Dendritic cell treated with granulocyte-macrophage colony-stimulating factor and Interleukin-4, amounts not matched to agents 40 ng/mL and 50 ng/mL, for 4 days (primary cell): ENCODE measurements at regions not wholly inside any gene's neighbourhood (a gene's known extent, or its start where the extent isn't known, plus 50 kb on each side); places are given as distances from the start of the nearest gene placed in this dataset.
"Not testable (repeated sequence)": the region's sequence is repeated elsewhere in the genome, so short reads cannot be mapped to it uniquely, and the experiment has no call there.

Experiments
- H3K27ac Mint-ChIP-seq: one replicate; pipeline ENCODE4 v1.8.0; 2022; ENCODE audit warnings: mild to moderate bottlenecking, mixed read lengths
- H3K27me3 Mint-ChIP-seq: one replicate; pipeline ENCODE4 v1.8.0; 2022; ENCODE audit warnings: mild to moderate bottlenecking, mixed read lengths
- H3K36me3 Mint-ChIP-seq: one replicate; pipeline ENCODE4 v1.8.0; 2022; ENCODE audit warnings: low read depth, mixed read lengths
- H3K4me1 Mint-ChIP-seq: one replicate; pipeline ENCODE4 v1.8.0; 2022; ENCODE audit warnings: low read depth, mixed read lengths
- H3K4me3 Mint-ChIP-seq: one replicate; pipeline ENCODE4 v1.8.0; 2022; ENCODE audit warnings: mild to moderate bottlenecking, moderate library complexity, mixed read lengths
- H3K9me3 Mint-ChIP-seq: one replicate; pipeline ENCODE4 v1.8.0; 2022; ENCODE audit warnings: mixed read lengths
- intact Hi-C: fragments of 100-400 bp; cut with micrococcal nuclease; formaldehyde crosslinking; loops from one replicate; pipeline ENCODE4 v1.15.0; 2022

DNA sequence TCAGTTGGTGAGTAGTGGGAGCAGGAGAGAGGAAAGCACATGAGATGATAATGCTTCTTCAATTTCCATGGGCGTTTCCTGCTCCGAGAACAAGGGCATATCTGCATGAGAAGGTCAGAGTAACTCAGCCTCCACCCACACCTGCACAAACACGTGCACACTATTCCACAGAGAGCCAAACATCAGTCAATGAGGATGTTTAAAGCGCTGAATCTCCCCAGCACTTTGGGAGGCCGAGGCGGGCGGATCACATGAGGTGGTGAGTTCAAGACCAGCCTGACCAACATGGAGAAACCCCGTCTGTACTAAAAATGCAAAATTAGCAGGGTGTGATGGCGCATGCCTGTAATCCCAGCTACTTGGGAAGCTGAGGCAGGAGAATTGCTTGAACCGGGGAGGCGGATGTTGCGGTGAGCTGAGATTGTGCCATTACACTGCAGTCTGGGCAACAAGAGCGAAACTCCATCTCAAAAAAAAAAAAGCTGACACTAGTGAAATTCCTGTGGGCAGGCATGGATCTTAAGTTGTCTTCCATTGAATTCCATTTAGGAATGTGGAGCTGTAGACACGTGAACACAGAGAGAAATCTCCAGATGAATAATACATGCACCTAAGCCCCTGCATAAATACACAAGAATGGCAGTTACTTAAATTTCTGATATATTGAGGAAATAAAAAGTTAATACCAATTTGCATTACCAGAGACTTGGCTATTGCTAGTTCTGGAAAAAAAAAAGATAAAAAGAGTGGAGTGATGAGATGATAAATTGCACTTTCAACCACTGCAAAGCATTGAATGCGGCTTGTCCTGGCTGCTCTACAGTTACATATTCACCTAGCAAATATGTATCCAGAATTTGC lies 1097.4 kb upstream of the TMEM132C start:
- Mint-ChIP-seq H3K9me3 (peaks cover 28% of the 10 kb centered on the region), H3K27ac (no peak overlapping the region), H3K27me3 (peaks cover 25% of the 10 kb centered on the region), H3K4me3 (no peak overlapping the region), H3K4me1 (peaks cover 5% of the 10 kb centered on the region), H3K36me3 (no peaks in the 10 kb centered on the region)
- intact Hi-C loops: loop anchor here (5.0 kb wide), 1 partner anchor 63 kb away; no protein-coding TSS in a partner anchor

DNA sequence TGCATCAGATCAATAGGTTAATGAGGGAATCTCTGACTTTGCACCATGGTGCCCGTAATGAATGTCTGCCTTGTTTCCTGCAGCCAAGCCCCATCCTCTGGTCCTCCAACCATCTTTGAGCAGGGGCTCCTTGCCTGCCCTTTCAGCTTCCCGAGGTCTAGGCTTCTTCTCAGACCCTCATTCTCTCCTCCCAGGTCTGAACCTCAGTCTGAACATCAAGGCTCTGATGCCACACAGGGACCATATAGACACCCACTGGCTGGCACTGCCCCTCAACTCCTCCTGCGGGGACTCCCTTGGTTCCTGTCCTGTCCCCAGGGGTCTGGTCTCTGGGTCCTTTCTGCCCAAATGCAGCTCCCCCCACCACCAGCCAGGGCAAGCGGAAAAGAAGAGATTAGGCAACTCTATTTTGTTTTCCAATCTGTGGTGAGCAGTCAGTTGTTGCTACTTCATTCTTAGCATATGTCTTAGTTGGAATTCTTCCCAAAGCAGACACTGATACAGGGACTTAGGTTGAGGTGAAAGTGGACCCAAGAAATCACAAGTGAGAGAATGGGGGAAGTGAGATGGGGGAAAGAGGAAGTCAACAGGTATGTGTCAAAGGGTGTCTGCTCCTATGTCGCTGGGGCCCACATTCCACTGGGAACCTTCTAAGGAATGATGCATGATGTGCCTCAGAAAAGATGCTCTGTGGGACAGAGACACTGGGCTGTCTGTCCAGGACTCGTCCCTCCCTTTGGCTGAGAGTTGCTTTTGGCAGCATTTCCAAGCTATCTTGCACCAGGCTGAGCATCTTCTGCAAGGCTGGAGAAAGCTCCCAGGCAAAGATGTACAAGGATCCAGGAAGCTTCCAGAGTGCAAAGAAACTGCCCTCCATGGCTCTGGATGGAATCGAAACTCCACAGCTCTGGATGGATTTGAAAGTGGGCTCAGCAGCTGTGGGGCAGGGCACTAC lies 1096.5 kb upstream of the TMEM132C start:
- no peak overlapping the region for H3K27ac Mint-ChIP-seq
- H3K9me3 Mint-ChIP-seq: peaks cover 33% of the 10 kb centered on the region
- H3K4me1 Mint-ChIP-seq: peaks cover 3% of the 10 kb centered on the region
- no peaks in the 10 kb centered on the region for H3K36me3 Mint-ChIP-seq
- H3K4me3 Mint-ChIP-seq: no peak overlapping the region
- H3K27me3 Mint-ChIP-seq: peaks cover 22% of the 10 kb centered on the region
- intact Hi-C loops: no loop called here

DNA sequence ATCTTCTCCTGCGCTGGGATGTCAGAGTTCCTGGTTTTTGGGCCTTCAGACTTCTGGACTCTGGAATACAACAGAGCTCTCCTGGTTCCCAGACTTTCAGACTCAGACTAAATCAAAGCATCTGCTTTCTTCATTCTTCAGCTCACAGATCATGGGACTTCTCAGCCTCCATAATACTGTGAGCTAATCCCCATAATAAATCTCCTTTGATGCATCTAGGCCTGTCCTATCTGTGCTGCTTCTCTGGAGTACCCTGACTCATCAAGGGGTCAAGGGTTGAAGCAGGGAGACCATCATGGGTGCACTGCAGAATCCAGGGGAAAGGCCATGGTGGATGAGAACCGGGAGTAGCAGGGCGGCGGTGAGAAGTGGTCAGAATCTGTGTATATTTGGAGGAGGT lies 1094.1 kb upstream of the TMEM132C start:
- Mint-ChIP-seq H3K4me1 (no peaks in the 10 kb centered on the region), H3K36me3 (no peaks in the 10 kb centered on the region), H3K27me3 (peaks cover 11% of the 10 kb centered on the region), H3K4me3 (no peak overlapping the region), H3K9me3 (peaks cover 47% of the 10 kb centered on the region), H3K27ac (no peak overlapping the region)
- intact Hi-C loops: no loop called here

DNA sequence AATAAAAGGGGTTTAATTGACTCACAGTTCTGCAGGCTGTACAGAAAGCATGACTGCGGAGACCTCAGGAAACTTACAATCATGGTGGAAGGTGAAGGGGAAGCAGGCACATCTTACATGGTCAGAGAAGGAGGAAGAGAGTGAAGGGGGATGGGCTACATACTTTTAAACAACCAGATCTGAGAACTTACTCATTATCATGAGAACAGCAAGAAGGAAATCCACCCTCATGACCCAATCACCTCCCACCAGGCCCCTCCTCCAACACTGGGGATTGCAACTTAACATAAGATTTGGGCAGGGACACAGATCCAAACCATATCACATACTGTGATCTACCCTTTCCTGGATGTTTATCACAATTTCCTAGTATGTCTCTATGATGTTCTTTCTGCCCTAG lies 1093.0 kb upstream of the TMEM132C start:
- H3K9me3 Mint-ChIP-seq: peaks cover 52% of the 10 kb centered on the region
- intact Hi-C loops, H3K36me3 Mint-ChIP-seq, H3K27me3 Mint-ChIP-seq, H3K27ac Mint-ChIP-seq, H3K4me1 Mint-ChIP-seq, H3K4me3 Mint-ChIP-seq: not testable (repeated sequence)

DNA sequence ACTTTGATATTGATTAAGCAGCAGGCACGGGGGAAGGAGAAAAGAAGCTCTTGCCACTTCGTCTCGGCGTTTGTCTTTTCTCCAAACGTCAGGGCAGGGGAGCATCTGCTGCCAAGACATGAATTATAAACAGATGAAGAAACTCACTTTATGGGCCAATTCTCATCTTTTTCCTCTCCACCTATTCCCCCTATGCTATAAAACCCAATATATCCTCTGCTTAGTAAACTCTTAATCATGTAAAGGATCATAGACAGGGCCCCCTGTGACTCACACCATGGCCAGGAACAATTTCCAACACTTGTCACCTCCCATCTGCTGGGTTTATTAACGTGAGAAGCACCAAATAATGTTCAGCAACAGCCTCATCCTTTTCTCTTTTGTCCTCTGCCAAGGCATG lies 1092.1 kb upstream of the TMEM132C start:
- no peak overlapping the region for H3K4me3 Mint-ChIP-seq
- H3K4me1 Mint-ChIP-seq: no peaks in the 10 kb centered on the region
- H3K27me3 Mint-ChIP-seq: peaks cover 5% of the 10 kb centered on the region

DNA sequence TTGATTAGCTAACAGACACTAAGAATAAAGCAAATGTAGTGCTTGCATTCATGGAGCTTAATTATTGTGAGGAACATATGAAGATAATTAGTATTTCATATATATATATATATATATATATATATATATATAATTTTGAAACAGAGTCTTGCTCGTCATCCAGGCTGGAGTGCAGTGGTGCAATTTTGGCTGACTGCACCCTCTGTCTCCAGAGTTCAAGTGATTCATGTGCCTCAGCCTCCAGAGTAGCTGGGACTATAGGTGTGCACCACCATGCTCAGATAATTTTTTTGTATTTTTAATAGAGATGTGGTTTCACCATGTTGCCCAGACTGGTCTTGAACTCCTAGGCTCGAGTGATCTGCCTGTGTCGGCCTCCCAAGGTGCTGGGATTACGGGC lies 1091.6 kb upstream of the TMEM132C start:
- Mint-ChIP-seq H3K27ac (no peak overlapping the region), H3K27me3 (peaks cover 2% of the 10 kb centered on the region), H3K36me3 (no peaks in the 10 kb centered on the region), H3K4me1 (no peaks in the 10 kb centered on the region), H3K4me3 (no peak overlapping the region), H3K9me3 (peaks cover 52% of the 10 kb centered on the region)
- intact Hi-C loops: no loop called here

More for the DNA sequence above, 1092.1 kb upstream of the TMEM132C start:
- no peak overlapping the region for H3K27ac Mint-ChIP-seq
- H3K36me3 Mint-ChIP-seq: no peaks in the 10 kb centered on the region
- H3K9me3 Mint-ChIP-seq: peaks cover 52% of the 10 kb centered on the region
- intact Hi-C loops: no loop called here

DNA sequence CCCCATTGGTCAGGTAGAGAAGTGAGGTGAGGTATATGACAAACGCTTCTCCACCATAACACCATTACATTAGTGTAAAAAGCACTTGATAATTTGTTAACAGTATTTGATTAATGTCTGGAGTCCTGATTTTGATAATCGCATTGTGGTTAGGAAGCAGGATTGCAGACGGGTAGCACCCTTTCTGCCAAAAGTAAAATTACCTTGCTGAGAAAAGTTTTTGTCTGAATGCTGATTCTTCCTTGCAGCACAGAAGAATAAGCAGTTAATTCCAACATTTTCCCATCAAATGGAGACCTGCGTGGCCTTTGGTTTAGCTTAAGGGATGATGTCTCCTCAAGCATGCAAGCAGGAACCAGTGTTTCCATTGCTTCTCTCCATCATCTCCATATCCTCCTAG lies 1090.2 kb upstream of the TMEM132C start:
- intact Hi-C loops: no loop called here
- H3K27me3 Mint-ChIP-seq: no peaks in the 10 kb centered on the region
- H3K4me1 Mint-ChIP-seq: no peaks in the 10 kb centered on the region

DNA sequence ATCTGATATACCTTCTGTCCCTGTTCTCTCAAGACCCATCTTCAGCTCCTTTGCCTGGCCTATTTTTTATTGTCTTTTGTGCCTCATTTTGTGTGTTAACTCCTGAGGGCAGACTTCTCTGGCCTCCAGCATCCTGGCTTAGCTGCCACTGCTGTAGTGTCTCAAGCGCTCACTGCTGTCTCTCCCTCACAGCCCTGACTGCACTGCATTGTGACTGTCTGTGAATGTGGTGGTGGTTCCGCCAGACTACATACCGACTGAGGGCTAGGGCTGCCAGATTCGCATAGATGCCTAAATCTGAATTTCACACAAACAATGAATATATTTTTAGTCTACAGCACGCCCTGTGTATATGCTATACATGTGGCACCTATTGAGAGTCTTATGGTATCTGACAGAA lies 1088.9 kb upstream of the TMEM132C start:
- Mint-ChIP-seq H3K4me3 (no peak overlapping the region), H3K27me3 (no peaks in the 10 kb centered on the region), H3K9me3 (peaks cover 39% of the 10 kb centered on the region), H3K4me1 (no peaks in the 10 kb centered on the region), H3K36me3 (no peaks in the 10 kb centered on the region), H3K27ac (no peak overlapping the region)
- intact Hi-C loops: no loop called here

More for the DNA sequence above, 1090.2 kb upstream of the TMEM132C start:
- Mint-ChIP-seq H3K36me3 (no peaks in the 10 kb centered on the region), H3K9me3 (peaks cover 49% of the 10 kb centered on the region), H3K4me3 (no peak overlapping the region), H3K27ac (no peak overlapping the region)

DNA sequence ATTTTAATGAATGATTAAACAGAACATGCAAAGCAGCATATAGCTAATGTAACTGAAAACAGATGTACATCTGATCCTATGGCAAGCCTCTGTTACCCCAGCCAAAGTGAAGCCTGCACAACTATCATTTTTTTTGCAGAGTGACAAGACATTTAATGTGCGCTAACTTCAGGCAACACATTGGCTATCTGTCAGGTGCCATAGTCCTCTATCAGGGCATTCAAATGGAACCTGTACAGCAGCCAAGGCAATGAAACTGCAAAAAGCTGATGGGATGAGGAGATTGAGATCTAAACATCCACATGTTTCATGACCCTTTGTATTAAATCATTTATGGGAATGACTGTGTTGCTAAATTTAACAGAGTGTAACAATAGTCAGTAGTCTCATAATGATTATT lies 1088.5 kb upstream of the TMEM132C start:
- intact Hi-C loops: no loop called here
- Mint-ChIP-seq H3K4me1 (no peaks in the 10 kb centered on the region), H3K4me3 (no peak overlapping the region), H3K27ac (no peak overlapping the region), H3K36me3 (no peaks in the 10 kb centered on the region), H3K27me3 (no peaks in the 10 kb centered on the region), H3K9me3 (peaks cover 35% of the 10 kb centered on the region)

DNA sequence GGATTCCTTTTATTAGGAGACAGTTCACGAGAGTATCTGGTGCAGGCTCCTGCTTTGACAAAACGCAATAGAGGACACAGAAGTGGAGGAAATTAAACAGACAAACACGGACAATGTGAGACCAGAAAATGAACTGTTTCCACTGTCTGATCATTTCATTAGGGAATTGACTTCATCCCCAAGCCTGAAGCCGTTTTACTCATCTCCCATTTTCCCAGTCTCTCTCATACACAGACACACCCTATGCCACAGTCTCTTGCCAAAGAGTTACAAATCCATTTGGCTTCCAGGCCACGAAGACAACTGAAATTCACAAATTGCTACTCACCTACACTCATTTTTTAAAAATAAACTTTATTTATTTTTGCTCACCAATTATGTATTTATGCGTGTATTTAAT lies 1087.8 kb upstream of the TMEM132C start:
- intact Hi-C loops: no loop called here
- H3K9me3 Mint-ChIP-seq: peaks cover 28% of the 10 kb centered on the region
- no peak overlapping the region for H3K4me3 Mint-ChIP-seq
- no peaks in the 10 kb centered on the region for H3K4me1 Mint-ChIP-seq
- H3K27ac Mint-ChIP-seq: no peak overlapping the region
- no peaks in the 10 kb centered on the region for H3K36me3 Mint-ChIP-seq
- H3K27me3 Mint-ChIP-seq: no peaks in the 10 kb centered on the region

DNA sequence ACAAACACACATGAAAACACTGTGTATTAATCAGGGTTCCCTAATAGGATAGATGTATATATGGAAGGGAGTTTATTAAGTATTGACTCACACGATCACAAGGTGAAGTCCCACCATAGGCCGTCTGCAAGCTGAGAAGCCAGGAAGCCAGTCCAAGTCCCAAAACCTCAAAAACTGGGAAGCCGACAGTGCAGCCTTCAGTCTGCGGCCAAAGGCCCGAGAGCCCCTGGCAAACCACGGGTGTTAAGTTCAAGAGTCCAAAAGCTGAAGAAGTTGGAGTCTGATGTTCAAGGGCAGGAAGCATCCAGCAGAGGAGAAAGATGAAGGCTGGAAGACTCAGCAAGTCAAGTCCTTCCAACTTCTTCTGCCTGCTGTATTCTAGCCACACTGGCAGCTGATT lies 1085.0 kb upstream of the TMEM132C start:
- Mint-ChIP-seq H3K9me3 (peaks cover 13% of the 10 kb centered on the region), H3K27ac (no peak overlapping the region), H3K27me3 (peaks cover 5% of the 10 kb centered on the region), H3K4me3 (no peak overlapping the region), H3K36me3 (no peaks in the 10 kb centered on the region), H3K4me1 (no peaks in the 10 kb centered on the region)
- intact Hi-C loops: no loop called here

DNA sequence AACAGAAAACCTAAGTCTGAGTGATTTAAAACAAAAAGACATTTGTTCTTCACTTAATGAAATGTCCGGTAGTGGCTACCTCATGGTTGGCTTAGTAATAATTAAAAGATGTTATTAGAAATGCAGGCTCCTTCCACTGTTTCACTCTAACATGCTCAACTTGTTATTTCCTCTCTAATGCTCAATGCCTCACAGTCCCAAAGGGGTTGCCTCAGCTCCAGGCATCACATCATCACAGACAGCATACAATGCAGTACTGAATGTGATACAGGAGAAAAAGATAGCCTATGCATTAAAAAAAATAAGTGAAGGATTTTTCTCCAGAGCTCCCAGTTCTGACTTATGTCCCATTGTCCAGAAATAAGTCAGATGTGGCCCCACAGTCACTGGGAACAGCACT lies 1077.0 kb upstream of the TMEM132C start:
- H3K27ac Mint-ChIP-seq: no peak overlapping the region
- intact Hi-C loops: no loop called here
- H3K4me1 Mint-ChIP-seq: no peaks in the 10 kb centered on the region
- no peaks in the 10 kb centered on the region for H3K36me3 Mint-ChIP-seq
- no peaks in the 10 kb centered on the region for H3K9me3 Mint-ChIP-seq
- H3K27me3 Mint-ChIP-seq: peaks cover 6% of the 10 kb centered on the region
- no peak overlapping the region for H3K4me3 Mint-ChIP-seq

DNA sequence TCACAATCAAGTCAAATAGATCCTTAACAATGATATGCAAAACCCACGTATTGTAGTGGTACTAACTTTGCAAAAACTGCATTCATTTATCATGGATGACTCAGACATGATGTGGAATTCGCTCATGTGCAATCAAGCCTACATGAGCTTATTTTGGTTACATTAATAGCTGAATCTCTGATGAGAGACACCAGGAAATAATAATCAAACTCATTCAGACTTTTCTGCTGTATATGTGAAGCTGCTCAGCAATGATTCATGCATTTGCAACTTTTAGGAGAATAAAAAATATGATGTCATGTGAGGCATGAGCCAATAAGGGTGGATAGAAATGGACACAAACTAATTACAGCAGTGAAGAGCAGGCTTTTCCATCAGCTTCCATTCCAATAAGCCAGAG lies 1075.8 kb upstream of the TMEM132C start:
- intact Hi-C loops: no loop called here

DNA sequence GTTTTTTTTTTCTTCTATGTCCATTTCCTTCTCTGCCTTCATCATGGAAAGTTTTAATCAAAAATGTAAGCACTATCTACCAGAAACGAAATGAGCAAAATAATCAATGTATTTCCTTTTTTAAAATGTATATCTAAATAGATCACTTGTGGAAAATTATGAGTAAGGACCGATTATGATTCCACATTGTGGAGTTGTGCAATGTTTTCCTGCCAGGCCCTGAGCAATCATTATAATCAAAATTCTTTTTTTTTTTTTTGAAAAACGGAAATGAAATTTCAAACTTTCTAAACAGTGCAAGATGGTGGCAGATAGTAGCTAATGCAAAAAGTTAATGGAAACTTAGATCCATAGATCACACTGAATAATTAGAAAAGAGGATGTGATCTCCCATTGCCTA lies 1074.6 kb upstream of the TMEM132C start:
- Mint-ChIP-seq H3K4me1 (no peaks in the 10 kb centered on the region), H3K4me3 (no peak overlapping the region), H3K27me3 (peaks cover 2% of the 10 kb centered on the region), H3K36me3 (no peaks in the 10 kb centered on the region), H3K27ac (no peak overlapping the region), H3K9me3 (no peaks in the 10 kb centered on the region)
- intact Hi-C loops: no loop called here

More for the DNA sequence above, 1075.8 kb upstream of the TMEM132C start:
- Mint-ChIP-seq H3K27me3 (peaks cover 3% of the 10 kb centered on the region), H3K36me3 (no peaks in the 10 kb centered on the region), H3K4me1 (no peaks in the 10 kb centered on the region), H3K27ac (no peak overlapping the region), H3K4me3 (no peak overlapping the region), H3K9me3 (no peaks in the 10 kb centered on the region)
